Smooth muscle cell (in vitro differentiated cells): ENCODE measurements at regions not wholly inside any gene's neighbourhood (a gene's known extent, or its start where the extent isn't known, plus 50 kb on each side); places are given as distances from the start of the nearest gene placed in this dataset.
A peak's percentile ranks its signal among the peaks of the same experiment; 100 is the strongest.

Source experiments
- DNase-seq: peaks from one replicate; lab custom pipeline; 2025; ENCODE audit not compliant: unreplicated experiment; lab: John Stamatoyannopoulos, UW
- H2AFZ ChIP-seq: fragments of 200-600 bp; sonication (generic); 2 replicates; pipeline ENCODE4 v1.6.0; 2016; ENCODE audit warnings: antibody characterized with exemption, low read depth, mild to moderate bottlenecking
- H3F3A ChIP-seq: fragments of 200-600 bp; sonication (generic); 2 replicates; pipeline ENCODE4 v1.6.0; 2017; ENCODE audit warnings: antibody characterized with exemption, low read depth
- H3K27ac ChIP-seq: fragments of 200-600 bp; sonication (generic); 2 replicates; pipeline ENCODE4 v1.5.1; 2016; ENCODE audit warnings: low read depth, mild to moderate bottlenecking
- H3K27me3 ChIP-seq: fragments of 200-600 bp; sonication (generic); 2 replicates; pipeline ENCODE4 v1.6.1; 2016; ENCODE audit warnings: low read depth, mild to moderate bottlenecking
- H3K36me3 ChIP-seq: fragments of 200-600 bp; sonication (generic); 2 replicates; pipeline ENCODE4 v1.5.1; 2016; ENCODE audit warnings: low read depth
- H3K4me1 ChIP-seq: fragments of 200-600 bp; sonication (generic); 2 replicates; pipeline ENCODE4 v1.5.1; 2016; ENCODE audit warnings: low read depth
- H3K4me2 ChIP-seq: fragments of 200-600 bp; sonication (generic); 2 replicates; pipeline ENCODE4 v1.6.0; 2016; ENCODE audit warnings: mild to moderate bottlenecking
- H3K4me3 ChIP-seq: fragments of 200-600 bp; sonication (generic); 2 replicates; pipeline ENCODE4 v1.5.1; 2016; ENCODE audit warnings: mild to moderate bottlenecking
- H3K79me2 ChIP-seq: fragments of 200-600 bp; sonication (generic); 2 replicates; pipeline ENCODE4 v1.6.0; 2016; ENCODE audit warnings: low read depth, mild to moderate bottlenecking
- H3K9ac ChIP-seq: fragments of 200-600 bp; sonication (generic); 2 replicates; pipeline ENCODE4 v1.6.0; 2016; ENCODE audit warnings: low read depth
- H3K9me3 ChIP-seq: fragments of 200-600 bp; sonication (generic); replicated peaks from 2 replicates; pipeline ENCODE4 v1.5.1; 2016; ENCODE audit warnings: low read depth
- H4K20me1 ChIP-seq: fragments of 200-600 bp; sonication (generic); 2 replicates; pipeline ENCODE4 v1.6.0; 2016; ENCODE audit warnings: low read depth
- WGBS: methylation state at CpG from one replicate; pipeline ENCODE4 v1.1.7; 2016; ENCODE audit warnings: low lambda C conversion rate; 5-methylcytosine and 5-hydroxymethylcytosine counted together
- TF ChIP-seq, protein P1 (sequence below): fragments of 200-600 bp; sonication (generic); IDR thresholded peaks from 2 replicates; pipeline ENCODE4 v1.5.1; 2017; ENCODE audit warnings: borderline replicate concordance, mild to moderate bottlenecking, antibody characterized with exemption; ENCODE audit not compliant: insufficient read depth, poor library complexity, severe bottlenecking

- no peaks in the 10 kb centered on the region for H3K27me3 ChIP-seq
- WGBS, result 90% methylated on average over 5 of the region's 5 CpGs
Observed at GRCh38 chr5:4990017-4990416, 150.1 kb upstream of the ADAMTS16 start.

DNA sequence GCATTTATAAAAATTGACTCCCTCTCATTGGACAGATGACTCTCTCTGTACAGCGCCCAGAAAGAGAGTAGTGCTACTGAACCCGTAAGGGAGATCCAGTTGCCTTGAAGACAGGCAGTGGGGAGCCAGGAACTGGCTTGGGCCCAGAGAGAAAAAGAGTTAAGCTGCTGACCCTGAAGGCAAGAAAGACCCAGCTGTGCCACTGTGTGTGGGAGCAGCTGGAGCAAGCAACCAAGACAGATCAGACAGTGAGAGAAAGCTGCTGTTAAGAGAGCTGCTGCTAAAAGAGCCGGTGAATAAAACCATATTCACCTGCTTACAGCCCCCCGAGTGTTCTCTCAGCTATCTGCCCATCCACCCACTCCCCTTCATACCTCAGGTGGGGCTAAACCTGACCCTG, 149.7 kb upstream of the ADAMTS16 start:
- DNase-seq, result no peak
- Histone ChIP-seq H3F3A (no peaks in the 10 kb centered on the region), H3K27me3 (no peaks in the 10 kb centered on the region), H3K4me1 (no peaks in the 10 kb centered on the region), H3K4me3 (no peak overlapping the region), H3K4me2 (no peak overlapping the region), H3K36me3 (no peaks in the 10 kb centered on the region), H4K20me1 (no peaks in the 10 kb centered on the region), H3K9me3 (no peaks in the 10 kb centered on the region), H3K27ac (no peak overlapping the region), H3K79me2 (no peaks in the 10 kb centered on the region), H2AFZ (no peak overlapping the region), H3K9ac (no peak overlapping the region)
- WGBS, result 87% methylated on average over 4 of the region's 4 CpGs
- TF ChIP-seq, protein P1, sequence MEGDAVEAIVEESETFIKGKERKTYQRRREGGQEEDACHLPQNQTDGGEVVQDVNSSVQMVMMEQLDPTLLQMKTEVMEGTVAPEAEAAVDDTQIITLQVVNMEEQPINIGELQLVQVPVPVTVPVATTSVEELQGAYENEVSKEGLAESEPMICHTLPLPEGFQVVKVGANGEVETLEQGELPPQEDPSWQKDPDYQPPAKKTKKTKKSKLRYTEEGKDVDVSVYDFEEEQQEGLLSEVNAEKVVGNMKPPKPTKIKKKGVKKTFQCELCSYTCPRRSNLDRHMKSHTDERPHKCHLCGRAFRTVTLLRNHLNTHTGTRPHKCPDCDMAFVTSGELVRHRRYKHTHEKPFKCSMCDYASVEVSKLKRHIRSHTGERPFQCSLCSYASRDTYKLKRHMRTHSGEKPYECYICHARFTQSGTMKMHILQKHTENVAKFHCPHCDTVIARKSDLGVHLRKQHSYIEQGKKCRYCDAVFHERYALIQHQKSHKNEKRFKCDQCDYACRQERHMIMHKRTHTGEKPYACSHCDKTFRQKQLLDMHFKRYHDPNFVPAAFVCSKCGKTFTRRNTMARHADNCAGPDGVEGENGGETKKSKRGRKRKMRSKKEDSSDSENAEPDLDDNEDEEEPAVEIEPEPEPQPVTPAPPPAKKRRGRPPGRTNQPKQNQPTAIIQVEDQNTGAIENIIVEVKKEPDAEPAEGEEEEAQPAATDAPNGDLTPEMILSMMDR, result no peak

More at GRCh38 chr5:4990017-4990416, 150.1 kb upstream of the ADAMTS16 start:
- H3K79me2 ChIP-seq, result no peaks in the 10 kb centered on the region
- no peak overlapping the region for H3K4me3 ChIP-seq
- no peak overlapping the region for H2AFZ ChIP-seq
- no peaks in the 10 kb centered on the region for H4K20me1 ChIP-seq
- H3F3A ChIP-seq, result no peaks in the 10 kb centered on the region
- no peak for DNase-seq
- H3K27ac ChIP-seq, result no peak overlapping the region
- H3K4me2 ChIP-seq, result no peak overlapping the region
- H3K9me3 ChIP-seq, result no peaks in the 10 kb centered on the region
- no peak overlapping the region for H3K9ac ChIP-seq
- H3K4me1 ChIP-seq, result no peaks in the 10 kb centered on the region
- H3K36me3 ChIP-seq, result no peaks in the 10 kb centered on the region
- TF ChIP-seq, protein P1, result no peak

- Histone ChIP-seq H3F3A (no peaks in the 10 kb centered on the region), H4K20me1 (no peaks in the 10 kb centered on the region), H2AFZ (no peak overlapping the region), H3K4me2 (no peak overlapping the region), H3K27ac (no peak overlapping the region), H3K36me3 (no peaks in the 10 kb centered on the region), H3K9me3 (no peaks in the 10 kb centered on the region), H3K27me3 (no peaks in the 10 kb centered on the region), H3K9ac (no peak overlapping the region), H3K4me3 (no peak overlapping the region), H3K79me2 (no peaks in the 10 kb centered on the region), H3K4me1 (no peaks in the 10 kb centered on the region)
- no peak for DNase-seq
- TF ChIP-seq, protein P1, result no peak
- WGBS, result 82% methylated on average over 1 of the region's 1 CpG
Observed at GRCh38 chr5:4991925-4992324, 148.2 kb upstream of the ADAMTS16 start.

DNA sequence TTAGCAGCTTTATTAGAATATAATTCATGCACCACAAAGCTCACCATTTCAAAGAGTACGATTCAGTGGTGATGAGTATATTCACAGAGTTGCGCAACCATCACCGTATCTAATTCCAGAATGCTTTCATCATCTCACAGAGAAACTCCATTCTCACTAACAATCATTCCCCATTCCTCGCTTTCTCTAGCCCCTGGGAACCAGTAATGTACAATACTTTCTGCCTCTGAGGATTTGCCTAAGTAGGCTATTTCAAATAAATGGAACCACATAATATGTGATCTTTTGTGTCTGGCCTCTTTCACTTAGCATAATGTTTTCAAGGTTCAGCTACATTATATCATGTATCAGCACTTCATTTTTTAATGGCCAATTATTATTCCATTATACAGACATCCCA, 145.1 kb upstream of the ADAMTS16 start:
- H3K27ac ChIP-seq, result peak overlapping the region; percentile 22
- no peak overlapping the region for H3K9ac ChIP-seq
- no peaks in the 10 kb centered on the region for H3F3A ChIP-seq
- H3K4me1 ChIP-seq, result no peaks in the 10 kb centered on the region
- H3K27me3 ChIP-seq, result no peaks in the 10 kb centered on the region
- no peak overlapping the region for H3K4me3 ChIP-seq
- WGBS, result 47% methylated on average over 4 of the region's 4 CpGs
- H3K79me2 ChIP-seq, result no peaks in the 10 kb centered on the region
- no peaks in the 10 kb centered on the region for H4K20me1 ChIP-seq
- H3K9me3 ChIP-seq, result no peaks in the 10 kb centered on the region
- TF ChIP-seq, protein P1, result no peak
- no peaks in the 10 kb centered on the region for H3K36me3 ChIP-seq
- H2AFZ ChIP-seq, result no peak overlapping the region
- no peak for DNase-seq
- H3K4me2 ChIP-seq, result peak overlapping the region; percentile 46
